ENCODE measurements at regions not wholly inside any gene's neighbourhood (a gene's known extent, or its start where the extent isn't known, plus 50 kb on each side); places are given as distances from the start of the nearest gene placed in this dataset.

DNA sequence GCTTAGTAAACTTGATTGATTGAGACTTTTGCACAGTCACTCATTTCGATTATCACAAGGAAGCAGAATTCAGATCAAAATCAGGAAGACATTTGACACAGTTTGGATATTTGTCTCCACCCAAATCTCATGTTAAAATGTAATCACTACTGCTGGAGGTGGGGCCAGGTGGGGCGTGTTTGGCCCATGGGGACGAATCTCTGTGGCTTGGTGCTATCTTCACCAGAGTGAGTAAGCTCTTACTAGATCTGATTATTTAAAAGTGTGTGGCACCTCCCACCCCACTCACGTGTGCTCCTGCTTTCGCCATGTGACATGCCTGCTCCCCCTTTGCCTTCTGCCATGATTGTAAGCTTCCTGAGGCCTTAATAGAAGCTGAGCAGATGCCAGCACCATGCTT lies 291.4 kb downstream of the PCNX1 start:
- intact Hi-C loops (cut with DNase I), result no loop called here
- no peak for DNase-seq (ENCODE audit: low spot score)

DNA sequence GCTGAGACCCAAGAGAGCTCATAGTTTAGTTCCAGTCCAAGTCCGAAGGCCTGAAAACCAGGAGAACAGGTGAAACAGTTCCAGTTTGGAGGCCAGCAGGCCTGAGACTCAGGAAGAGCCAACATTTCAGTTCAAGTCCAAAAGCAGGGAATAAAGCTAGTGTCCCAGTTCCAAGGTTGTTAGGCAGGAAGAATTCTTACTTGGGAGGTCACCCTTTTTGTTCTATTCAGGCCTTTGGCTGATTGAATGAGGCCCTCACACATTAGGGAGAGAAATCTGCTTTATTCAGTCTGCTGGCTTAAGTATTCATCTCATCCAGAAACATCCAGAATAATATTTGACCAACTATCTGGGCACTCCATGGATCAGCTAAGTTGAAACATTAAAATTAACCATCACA lies 294.6 kb downstream of the PCNX1 start:
- DNase-seq (ENCODE audit: low spot score), result no peak
- intact Hi-C loops (cut with DNase I), result no loop called here

DNA sequence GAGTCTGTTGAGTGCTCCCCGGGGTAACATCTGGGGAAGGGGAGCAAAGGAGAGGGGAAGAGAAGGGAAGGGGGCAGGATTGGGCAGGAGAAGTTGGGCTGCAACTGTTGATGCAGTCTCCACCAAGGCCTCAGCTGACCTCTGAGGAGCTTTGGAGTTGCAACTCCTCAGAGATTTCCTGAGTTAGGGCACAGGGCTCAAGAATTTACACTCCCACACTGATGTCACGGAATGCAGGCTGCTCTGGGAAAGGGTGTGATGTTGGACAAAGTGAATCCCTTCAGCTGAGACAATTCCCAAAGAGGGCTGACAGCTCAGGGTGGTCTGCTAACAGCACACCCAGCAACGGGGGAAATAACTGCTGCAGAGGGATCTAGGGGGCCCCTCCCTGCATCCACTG lies 295.6 kb downstream of the PCNX1 start:
- DNase-seq (ENCODE audit: low spot score), result no peak
- intact Hi-C loops (cut with DNase I), result no loop called here

DNA sequence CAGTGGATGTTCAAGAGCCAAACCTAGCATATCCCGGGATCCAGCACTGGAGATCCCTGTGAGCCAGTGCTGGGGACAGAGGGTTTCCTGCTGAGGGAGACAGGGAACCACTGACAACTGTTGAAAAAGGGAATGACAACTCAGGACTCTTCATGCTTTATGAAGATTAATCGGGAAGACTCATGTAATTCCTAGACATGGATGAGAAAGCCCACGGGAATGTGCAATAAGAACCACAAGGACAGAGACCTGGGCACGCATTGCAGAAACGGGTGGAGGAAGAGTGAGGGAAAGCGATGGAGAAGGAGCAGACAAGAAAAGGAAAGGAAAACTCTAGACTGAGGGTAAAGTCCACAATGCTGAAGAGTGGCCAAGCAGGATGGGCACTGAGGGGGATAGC lies 296.0 kb downstream of the PCNX1 start:
- no peak for DNase-seq (ENCODE audit: low spot score)
- intact Hi-C loops (cut with DNase I), result no loop called here

DNA sequence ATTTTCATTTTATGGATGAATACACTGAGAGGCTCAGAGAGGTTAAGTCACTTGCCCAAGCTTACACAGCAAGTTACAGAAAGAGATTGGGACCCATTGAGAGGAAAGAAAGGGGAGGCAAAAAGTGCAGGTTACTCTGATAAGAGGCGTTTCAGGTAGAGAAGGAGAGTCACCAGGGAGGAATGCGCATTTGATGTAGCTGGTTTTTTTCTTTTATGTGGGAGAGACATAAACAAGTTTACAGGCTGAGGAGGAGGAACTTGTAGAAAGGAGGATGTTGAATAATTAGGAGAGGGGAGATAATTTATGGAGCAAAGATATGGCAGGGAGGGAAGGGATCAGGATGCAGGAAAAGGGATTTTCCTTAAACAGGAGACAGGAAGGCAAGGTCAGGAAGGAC lies 297.0 kb downstream of the PCNX1 start:
- intact Hi-C loops (cut with DNase I), result no loop called here
- DNase-seq (ENCODE audit: low spot score), result no peak

DNA sequence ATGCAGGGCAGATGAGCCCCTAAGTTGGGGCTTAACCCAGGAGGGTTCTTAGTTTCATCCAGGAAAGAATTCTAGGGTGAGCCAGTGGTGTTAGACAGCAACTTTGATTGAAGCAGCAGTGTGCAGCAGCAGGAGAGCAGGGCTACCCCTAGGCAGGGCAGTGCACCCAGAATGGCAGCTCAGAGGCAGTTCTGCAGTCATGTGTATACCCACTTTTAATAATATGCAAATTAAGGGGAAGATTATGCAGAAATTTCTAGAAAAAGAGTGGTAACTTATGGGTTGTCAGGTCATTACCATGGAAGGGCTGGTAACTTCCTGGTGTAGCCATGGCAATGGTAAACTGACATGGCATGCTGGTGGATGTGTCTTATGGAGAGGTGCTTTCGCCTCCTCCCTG lies 297.5 kb downstream of the PCNX1 start:
- intact Hi-C loops (cut with DNase I), result no loop called here
- no peak for DNase-seq (ENCODE audit: low spot score)

DNA sequence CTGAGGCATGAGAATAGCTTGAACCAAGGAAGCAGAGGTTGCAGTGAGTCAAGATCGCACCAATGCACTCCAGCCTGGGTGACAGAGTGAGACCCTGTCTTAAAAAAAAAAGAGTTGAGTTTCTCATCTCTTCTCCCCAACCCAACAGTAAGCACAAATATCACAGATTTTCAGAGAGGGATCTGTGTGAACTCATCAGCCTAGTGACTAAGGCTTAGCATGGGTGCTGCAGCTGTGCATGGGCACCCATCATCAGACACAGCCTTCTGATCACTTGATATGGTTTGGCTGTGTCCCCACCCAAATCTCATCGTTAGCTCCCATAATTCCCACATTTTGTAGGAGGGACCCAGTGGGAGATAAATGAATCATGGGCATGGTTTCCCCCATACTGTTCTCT lies 298.9 kb downstream of the PCNX1 start:
- intact Hi-C loops (cut with DNase I), result no loop called here
- no peak for DNase-seq (ENCODE audit: low spot score)

DNA sequence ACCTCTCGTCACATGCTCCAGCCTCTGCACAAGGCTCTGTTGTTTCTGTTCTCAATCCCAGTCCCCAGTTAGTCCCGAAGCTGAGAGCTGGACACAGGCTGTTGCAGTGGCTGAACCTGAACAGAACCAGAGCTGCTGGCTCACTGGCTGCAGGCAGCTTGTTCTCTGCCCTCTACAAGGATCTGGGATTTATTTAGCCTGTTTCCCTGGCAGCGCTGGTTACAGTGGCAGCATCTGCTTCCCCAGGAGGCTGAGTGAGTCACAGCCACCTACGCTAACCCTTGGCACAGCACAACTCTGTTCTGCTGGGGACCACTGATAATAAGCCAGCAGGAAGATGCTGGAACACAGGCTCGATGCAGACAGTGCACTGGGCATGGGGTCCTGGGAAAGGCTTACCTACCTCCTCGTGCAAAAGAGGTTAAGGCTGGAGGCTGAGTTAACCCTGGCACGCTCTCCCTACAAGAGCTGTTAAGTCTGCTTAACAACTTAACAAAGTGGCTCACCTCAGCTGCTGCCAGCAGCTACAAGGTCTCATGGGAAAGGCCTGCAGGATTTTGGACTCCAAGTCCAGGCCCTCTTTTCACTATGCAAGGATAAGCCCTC lies 299.6 kb downstream of the PCNX1 start:
- intact Hi-C loops (cut with DNase I), result no loop called here
- DNase-seq (ENCODE audit: low spot score), result peak; percentile 81

DNA sequence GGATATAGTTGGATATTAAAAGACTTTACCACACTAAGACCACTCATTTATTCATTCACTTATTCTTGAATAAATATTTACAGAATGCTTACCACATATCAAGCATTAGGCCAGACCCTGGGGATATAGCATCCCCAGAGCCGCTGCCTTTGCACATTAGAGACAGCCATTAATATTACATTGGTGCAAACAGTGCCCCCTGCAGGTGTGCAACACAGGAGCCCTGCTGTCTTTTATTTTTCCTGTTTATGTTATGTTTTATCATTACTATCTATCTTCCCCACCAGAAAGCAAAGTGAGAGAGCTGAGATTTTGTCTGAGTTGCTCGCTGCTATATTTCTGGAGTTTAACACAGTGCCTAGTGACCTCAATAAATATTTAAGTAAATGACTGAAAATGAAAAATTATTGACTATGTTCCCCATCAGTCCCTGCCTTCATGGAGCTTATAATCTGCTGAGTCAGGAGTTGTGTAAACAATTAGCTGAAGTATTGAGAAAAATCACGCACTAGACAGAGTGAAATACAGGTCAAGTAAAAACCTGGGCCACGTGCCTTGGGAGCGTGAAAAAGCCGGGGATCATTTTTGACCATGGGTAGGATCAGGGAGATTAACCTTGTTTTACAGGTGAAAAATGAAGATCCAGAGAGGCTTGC lies 301.6 kb downstream of the PCNX1 start:
- intact Hi-C loops (cut with DNase I), result no loop called here
- DNase-seq (ENCODE audit: low spot score), result no peak

DNA sequence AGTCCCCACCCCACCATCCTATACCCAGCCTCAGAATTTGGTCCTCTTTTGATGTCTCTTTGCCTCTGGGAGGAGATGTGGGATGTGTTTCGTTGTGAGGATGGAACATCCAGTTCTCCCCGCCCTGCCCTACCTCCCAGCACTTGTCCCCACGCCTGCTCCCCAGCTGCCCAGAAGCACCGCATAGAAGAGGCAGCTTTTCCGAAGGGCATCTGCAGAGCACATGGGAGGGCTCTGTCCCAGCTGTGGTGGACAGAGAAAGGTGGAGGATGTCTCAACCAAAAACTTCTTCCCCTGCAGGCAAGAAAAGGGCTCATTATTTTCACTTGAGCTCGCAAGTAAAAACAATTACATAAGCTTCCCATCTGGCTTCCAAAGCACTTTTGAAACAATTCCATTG lies 302.6 kb downstream of the PCNX1 start:
- no peak for DNase-seq (ENCODE audit: low spot score)
- intact Hi-C loops (cut with DNase I), result no loop called here

DNA sequence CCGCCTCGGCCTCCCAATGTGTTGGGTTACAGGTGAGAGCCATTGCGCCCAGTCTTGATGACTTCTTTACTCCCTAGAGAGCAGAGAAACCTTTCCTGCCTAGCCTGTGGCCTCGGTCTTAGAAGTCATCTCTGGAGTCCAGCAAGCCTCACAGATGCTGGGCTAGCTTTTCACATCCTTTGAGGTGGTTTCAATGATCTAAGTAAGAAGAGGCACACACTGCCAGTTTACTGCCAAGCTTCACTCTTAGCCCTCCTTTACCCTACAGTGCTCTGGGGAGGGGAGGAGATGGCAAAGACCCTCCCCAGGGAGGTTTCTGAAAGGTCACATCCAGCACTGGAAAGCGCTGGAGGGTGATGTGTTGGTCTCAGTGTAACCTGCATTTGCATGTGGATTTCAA lies 304.8 kb downstream of the PCNX1 start:
- DNase-seq (ENCODE audit: low spot score), result no peak
- intact Hi-C loops (cut with DNase I), result no loop called here

DNA sequence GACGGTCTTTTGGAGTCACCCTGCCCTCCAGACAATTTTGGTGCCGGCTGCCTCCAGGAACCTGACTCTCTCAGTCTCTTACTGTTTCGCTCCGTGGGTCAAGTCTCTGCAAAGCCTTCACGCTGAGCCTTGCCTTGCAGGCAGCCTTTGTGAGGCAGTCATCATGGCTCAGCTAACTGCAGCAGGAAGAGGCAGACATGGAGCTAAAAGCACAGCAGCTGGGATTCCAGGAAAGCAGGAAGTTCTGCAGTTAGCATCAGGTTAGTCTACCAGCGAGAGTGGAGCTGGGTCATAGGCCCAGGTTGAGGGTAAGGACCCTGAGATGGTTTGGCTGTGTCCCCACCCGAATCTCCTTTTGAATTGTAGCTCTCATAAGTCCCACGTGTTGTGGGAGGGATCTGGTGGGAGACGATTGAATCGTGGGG lies 305.4 kb downstream of the PCNX1 start:
- no peak for DNase-seq (ENCODE audit: low spot score)
- intact Hi-C loops (cut with DNase I), result no loop called here

DNA sequence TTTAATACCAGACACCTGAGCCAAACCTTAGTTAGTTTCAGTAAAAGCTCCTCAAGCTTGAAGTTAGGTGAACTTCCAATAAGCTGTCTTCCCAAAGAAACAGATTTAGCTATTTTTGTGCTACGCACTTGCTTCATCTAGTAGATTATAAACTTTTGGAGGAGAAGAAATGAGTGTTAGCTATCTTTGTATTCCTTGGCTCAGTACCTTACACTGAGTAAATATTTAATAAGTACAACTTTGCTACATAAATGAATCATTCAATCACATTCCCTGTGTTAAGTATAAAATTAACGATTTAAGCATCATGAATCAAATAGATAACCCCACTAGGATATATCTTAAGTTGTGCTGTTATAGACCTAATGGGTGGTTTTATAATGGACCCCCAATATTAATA lies 307.0 kb downstream of the PCNX1 start:
- DNase-seq (ENCODE audit: low spot score), result no peak
- intact Hi-C loops (cut with DNase I), result no loop called here

DNA sequence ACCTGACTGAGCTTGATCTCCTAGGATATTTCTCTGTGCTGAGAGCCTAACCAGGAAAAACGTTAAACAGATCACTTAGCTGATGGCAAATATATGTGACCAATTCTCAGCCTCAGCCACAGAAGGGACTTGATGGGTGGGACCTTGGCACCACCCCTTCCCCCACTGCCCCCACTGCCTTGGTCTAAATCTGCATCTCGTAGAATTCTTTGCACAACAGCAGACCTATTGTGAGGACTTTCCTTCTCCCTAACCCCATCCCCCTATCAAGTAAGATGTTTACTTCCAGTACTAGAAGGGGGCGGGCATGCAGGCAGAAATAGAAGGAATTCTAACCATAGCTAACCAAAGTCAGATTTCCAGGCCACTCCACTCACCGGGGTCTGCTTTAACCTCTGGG lies 313.2 kb downstream of the PCNX1 start:
- intact Hi-C loops (cut with DNase I), result no loop called here
- DNase-seq (ENCODE audit: low spot score), result peak; percentile 5

DNA sequence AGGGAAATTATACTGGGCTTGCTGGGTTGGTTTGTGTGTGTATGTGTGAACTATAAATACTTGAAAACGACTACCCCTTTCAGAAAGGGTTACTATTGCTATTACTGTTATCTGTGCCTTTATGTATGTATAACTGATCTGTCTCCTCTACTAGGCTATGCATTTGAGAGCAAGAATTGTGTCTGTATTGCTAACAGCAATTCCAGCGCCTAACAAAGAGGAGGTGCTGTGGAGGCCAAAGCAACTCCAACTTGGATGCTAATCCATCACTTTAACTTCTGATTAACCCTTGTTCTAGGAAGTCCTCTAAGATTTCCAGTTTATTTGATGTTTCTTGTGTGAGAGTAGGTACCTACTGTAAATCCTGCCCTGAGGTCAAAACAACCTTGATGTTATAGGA lies 313.9 kb downstream of the PCNX1 start:
- intact Hi-C loops (cut with DNase I), result no loop called here
- no peak for DNase-seq (ENCODE audit: low spot score)

DNA sequence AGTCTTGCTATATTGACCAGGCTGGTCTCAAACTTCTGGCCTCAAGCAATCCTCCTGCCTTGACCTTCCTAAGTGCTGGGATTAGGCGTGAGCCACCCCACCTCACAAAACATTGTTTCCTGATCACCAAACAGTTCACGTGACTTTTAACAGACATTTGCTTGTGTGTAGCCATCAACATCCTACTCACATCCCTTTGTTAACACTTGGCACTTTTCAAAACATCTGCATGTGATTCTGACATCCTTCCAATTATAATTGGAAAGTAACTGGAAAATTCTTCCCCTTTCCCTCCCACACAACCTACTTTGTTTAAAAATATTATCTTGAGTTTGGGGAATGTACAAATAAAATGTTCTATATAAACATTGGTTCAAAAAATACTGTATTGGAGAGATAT lies 317.9 kb downstream of the PCNX1 start:
- intact Hi-C loops (cut with DNase I), result no loop called here
- no peak for DNase-seq (ENCODE audit: low spot score)

DNA sequence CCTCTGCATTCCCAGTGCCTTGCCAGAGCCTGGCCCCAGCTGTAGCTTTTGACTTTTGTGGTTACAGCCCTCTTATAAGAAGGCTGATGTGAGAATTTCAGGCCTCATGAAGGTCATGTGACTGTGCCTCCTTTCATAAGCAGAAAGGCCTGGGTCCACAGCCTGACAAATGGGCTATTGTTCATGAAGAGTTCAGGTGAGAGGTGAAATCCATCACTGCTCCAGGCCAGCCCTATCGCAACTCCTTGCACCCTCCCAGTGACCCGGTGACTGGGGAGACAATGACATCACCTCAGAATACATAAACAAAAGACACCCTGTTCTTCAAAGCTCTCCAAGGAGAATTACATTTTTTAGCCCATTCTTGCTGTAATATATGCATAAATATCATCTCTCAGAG lies 321.5 kb downstream of the PCNX1 start:
- intact Hi-C loops (cut with DNase I), result no loop called here
- peak; percentile 10 for DNase-seq (ENCODE audit: low spot score)

DNA sequence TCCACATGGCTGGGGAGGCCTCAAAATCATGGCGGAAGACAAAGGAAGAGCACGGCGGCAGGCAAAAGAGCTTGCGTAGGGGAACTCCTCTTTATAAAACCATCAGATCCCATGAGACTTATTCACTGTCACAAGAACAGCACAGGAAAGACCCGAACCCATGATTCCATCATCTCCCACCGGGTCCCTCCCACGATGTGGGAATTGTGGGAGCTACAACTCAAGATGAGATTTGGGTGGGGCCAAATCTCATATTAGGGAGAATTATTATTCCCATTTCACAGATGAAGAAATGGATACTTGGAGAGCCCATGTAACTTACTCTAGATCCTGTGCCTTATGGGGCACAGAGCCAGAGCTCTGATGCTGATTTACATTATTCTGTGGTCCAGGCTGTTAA lies 322.6 kb downstream of the PCNX1 start:
- intact Hi-C loops (cut with DNase I), result no loop called here

DNA sequence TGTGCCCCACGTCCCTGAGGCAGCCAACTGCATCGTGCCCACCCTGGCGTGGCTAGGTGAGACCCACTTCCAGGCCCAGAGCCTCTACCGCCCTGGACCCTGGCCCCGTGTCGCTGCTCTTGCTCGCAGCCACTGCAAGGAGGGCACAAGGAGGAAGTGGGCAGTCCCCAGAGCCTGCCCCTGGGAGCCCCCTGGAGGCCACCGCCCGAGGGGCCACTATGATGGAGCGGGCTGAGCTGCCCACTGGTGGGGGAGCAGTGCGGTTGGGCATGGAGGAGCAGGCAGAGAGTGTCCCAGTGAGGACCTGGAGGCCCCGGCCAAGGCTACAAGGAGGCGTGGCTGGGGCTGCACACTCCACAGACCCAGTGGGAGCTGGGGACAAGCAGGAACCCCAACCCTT lies 323.6 kb downstream of the PCNX1 start:
- intact Hi-C loops (cut with DNase I), result no loop called here
- DNase-seq (ENCODE audit: low spot score), result peak; percentile 62

More for the DNA sequence above, 322.6 kb downstream of the PCNX1 start:
- peak; percentile 18 for DNase-seq (ENCODE audit: low spot score)

DNA sequence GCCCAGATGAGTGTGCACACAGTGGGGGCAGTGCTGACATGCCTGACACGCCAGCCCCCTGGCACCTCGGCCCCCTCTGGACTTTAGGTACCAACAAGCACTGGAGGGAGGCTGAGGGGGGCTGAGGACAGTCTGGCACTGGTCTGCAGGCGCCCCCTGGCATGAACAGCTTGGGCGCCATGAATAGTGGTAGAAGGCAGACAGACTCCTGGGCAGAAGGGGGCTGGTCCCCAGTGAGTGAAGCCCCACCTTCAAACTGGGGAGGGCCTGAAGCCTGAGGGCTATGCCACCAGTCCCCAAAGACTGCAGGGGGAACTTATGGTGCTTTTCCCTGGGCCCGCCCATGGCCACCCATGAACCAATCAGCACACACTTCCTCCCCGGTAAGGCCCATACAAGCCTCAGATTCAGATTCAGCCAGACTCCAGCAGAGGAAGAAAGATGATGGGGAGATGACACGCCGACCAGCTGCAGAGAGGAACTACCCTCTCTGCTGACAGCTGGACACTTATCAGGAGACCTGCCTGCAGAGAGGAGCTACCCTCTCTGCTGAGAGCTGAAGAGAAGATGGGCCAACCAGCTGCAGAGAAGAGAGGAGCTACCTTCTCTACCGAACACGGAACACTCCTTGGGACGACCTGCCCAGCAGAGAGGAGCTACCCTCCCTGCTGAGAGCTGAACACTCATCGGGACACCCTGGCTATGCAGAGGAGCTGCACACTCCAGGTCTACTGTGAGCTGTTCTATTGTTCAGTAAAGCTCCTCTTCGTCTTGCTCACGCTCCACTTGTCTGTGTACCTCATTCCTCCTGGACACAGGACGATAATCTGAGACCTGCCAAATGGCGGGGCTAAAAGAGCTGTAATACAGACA lies 324.5 kb downstream of the PCNX1 start:
- peak; percentile 63 for DNase-seq (ENCODE audit: low spot score)
- intact Hi-C loops (cut with DNase I), result no loop called here

DNA sequence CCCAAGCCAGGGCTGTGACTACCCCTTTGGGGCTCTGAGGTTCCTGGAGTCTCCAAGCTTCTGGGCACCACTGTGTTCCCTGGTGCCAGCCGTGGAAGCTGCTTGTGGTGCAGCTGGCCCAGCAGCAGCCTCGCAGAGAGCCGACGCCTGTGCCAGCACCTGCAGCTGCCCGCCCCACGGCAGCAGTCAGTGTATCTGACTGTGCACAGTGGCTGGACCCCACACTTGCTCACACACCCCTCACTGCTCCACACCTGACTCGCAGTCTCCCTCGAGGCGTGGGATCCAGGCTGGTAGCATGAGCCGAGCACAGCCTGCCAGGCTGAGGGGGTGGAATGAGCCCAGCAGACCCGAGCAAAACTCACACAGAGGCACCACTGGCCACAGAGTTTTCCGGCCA lies 325.2 kb downstream of the PCNX1 start:
- intact Hi-C loops (cut with DNase I), result no loop called here
- no peak for DNase-seq (ENCODE audit: low spot score)

Data from posterior vena cava (tissue), 2 donors.